Osteoblast (primary cell): ENCODE measurements at regions not wholly inside any gene's neighbourhood (a gene's known extent, or its start where the extent isn't known, plus 50 kb on each side); places are given as distances from the start of the nearest gene placed in this dataset.

Experiments
- DNase-seq: peaks from one replicate; pipeline ENCODE4 v3.0.0; 2011; ENCODE audit warnings: low spot score, mixed read lengths; ENCODE audit not compliant: insufficient read length; ENCODE audit errors: missing footprints
- H2AFZ ChIP-seq: 2 replicates; pipeline ENCODE4 v1.6.0; 2011; ENCODE audit warnings: mild to moderate bottlenecking, low read length
- H3K27ac ChIP-seq: 2 replicates; pipeline ENCODE4 v1.5.1; 2011; ENCODE audit warnings: mild to moderate bottlenecking, low read depth, low read length, moderate library complexity
- H3K27me3 ChIP-seq: 2 replicates; pipeline ENCODE4 v1.6.0; 2012; ENCODE audit warnings: mild to moderate bottlenecking, control low read depth, inconsistent platforms, low read length, moderate library complexity; ENCODE audit not compliant: insufficient read depth
- H3K36me3 ChIP-seq: 2 replicates; pipeline ENCODE4 v1.5.1; 2011; ENCODE audit warnings: mild to moderate bottlenecking, low read length, control low read depth, moderate library complexity; ENCODE audit not compliant: insufficient read depth
- H3K4me1 ChIP-seq: 2 replicates; pipeline ENCODE4 v1.5.1; 2011; ENCODE audit warnings: mild to moderate bottlenecking, low read length, control low read depth, moderate library complexity; ENCODE audit not compliant: insufficient read depth
- H3K4me2 ChIP-seq: 2 replicates; pipeline ENCODE4 v1.6.0; 2011; ENCODE audit warnings: mild to moderate bottlenecking, low read length; ENCODE audit not compliant: insufficient read depth
- H3K4me3 ChIP-seq: fragments of 200-600 bp; sonication (generic); 3 replicates; pipeline ENCODE4 v1.5.1; 2012; ENCODE audit warnings: mild to moderate bottlenecking, low read length, inconsistent platforms; ENCODE audit not compliant: insufficient read depth
- H3K79me2 ChIP-seq: 2 replicates; pipeline ENCODE4 v1.6.0; 2012; ENCODE audit warnings: mild to moderate bottlenecking, low read length, control low read depth, inconsistent platforms; ENCODE audit not compliant: insufficient read depth
- H3K9me3 ChIP-seq: 2 replicates; pipeline ENCODE4 v1.5.1; 2011; ENCODE audit warnings: low read depth, low read length, control low read depth
- H4K20me1 ChIP-seq: 2 replicates; pipeline ENCODE4 v1.6.0; 2012; ENCODE audit warnings: mild to moderate bottlenecking, low read length, control low read depth; ENCODE audit not compliant: insufficient read depth
- CTCF ChIP-seq: IDR thresholded peaks from 2 replicates; pipeline ENCODE4 v1.5.1; 2011; ENCODE audit warnings: mild to moderate bottlenecking, low read depth, low read length, moderate library complexity; ENCODE audit errors: extremely low read depth

GRCh38 chr7:16356301-16356958 lies 64.9 kb downstream of the CRPPA start:
- H3K36me3 ChIP-seq: no peaks in the 10 kb centered on the region
- H3K4me3 ChIP-seq: no peak overlapping the region
- no peaks in the 10 kb centered on the region for H3K27me3 ChIP-seq
- no peaks in the 10 kb centered on the region for H4K20me1 ChIP-seq
- no peak for TF ChIP-seq CTCF
- H3K79me2 ChIP-seq: no peaks in the 10 kb centered on the region
- H3K27ac ChIP-seq: no peak overlapping the region
- peak; percentile 47 for DNase-seq
- H3K9me3 ChIP-seq: no peaks in the 10 kb centered on the region
- H3K4me2 ChIP-seq: peak overlapping the region; percentile 1
- no peak overlapping the region for H2AFZ ChIP-seq
- no peaks in the 10 kb centered on the region for H3K4me1 ChIP-seq

DNA sequence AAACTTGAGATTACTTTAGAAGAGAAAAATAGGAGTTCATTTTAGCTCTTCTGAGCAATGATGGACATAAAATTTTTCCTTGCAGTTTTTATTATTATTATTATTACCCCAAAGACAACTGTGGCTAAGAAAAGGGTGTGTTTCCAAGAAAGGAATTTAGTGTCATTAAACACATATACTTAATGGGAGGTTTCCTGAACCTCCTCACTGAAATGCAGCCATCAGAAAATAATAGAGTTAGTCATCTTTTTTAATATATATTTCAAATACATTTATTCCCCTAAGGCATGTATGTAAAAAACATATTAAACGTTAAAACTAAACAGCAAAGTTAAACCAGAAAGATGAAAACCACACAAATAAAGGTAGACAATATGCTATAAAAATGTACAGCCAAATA lies 66.8 kb downstream of the CRPPA start:
- no peak overlapping the region for H3K4me2 ChIP-seq
- H3K9me3 ChIP-seq: no peaks in the 10 kb centered on the region
- H3K79me2 ChIP-seq: no peaks in the 10 kb centered on the region
- no peak overlapping the region for H3K27ac ChIP-seq
- TF ChIP-seq CTCF: no peak
- no peaks in the 10 kb centered on the region for H3K27me3 ChIP-seq
- H2AFZ ChIP-seq: no peak overlapping the region
- no peaks in the 10 kb centered on the region for H4K20me1 ChIP-seq
- H3K36me3 ChIP-seq: no peaks in the 10 kb centered on the region
- no peaks in the 10 kb centered on the region for H3K4me1 ChIP-seq
- DNase-seq: no peak
- no peak overlapping the region for H3K4me3 ChIP-seq

GRCh38 chr7:16353226-16353625 lies 68.1 kb downstream of the CRPPA start:
- Histone ChIP-seq H3K27ac (no peak overlapping the region), H3K4me1 (peaks cover under 1% of the 10 kb centered on the region), H2AFZ (no peak overlapping the region), H4K20me1 (no peaks in the 10 kb centered on the region), H3K79me2 (no peaks in the 10 kb centered on the region), H3K36me3 (no peaks in the 10 kb centered on the region), H3K4me3 (no peak overlapping the region), H3K9me3 (no peaks in the 10 kb centered on the region), H3K27me3 (no peaks in the 10 kb centered on the region), H3K4me2 (no peak overlapping the region)
- no peak for DNase-seq
- TF ChIP-seq CTCF: no peak

GRCh38 chr7:16350634-16351033 lies 70.7 kb downstream of the CRPPA start:
- no peak for DNase-seq
- Histone ChIP-seq H3K36me3 (no peaks in the 10 kb centered on the region), H2AFZ (no peak overlapping the region), H3K27me3 (no peaks in the 10 kb centered on the region), H3K4me3 (no peak overlapping the region), H3K79me2 (no peaks in the 10 kb centered on the region), H3K4me1 (peaks cover 27% of the 10 kb centered on the region), H3K9me3 (no peaks in the 10 kb centered on the region), H3K4me2 (no peak overlapping the region), H4K20me1 (no peaks in the 10 kb centered on the region), H3K27ac (no peak overlapping the region)
- TF ChIP-seq CTCF: no peak
